ENCODE measurements at regions not wholly inside any gene's neighbourhood (a gene's known extent, or its start where the extent isn't known, plus 50 kb on each side); places are given as distances from the start of the nearest gene placed in this dataset.
A peak's percentile ranks its signal among the peaks of the same experiment; 100 is the strongest.

DNA sequence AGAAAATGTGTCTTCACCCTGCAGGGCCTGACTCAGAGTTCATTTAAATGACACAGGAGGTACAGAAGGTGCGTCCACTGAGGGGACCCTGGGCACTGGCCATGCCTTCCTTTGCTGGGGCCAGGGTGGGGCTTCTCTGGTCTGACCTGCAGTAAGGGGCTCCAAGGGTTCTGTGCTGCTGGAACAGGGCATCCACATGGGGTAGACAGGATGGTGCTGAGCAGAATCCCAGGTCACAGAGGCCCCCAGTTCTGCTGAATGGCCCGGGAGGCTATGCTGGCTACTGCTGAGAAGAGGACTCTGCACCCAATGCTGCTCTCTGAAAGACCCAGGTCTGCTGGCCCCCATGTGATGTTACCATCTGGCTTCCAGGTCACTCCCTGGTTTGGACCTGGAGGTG lies 150.4 kb upstream of the GGTLC1 start:
- DNase-seq (ENCODE audit: low spot score): no peak

DNA sequence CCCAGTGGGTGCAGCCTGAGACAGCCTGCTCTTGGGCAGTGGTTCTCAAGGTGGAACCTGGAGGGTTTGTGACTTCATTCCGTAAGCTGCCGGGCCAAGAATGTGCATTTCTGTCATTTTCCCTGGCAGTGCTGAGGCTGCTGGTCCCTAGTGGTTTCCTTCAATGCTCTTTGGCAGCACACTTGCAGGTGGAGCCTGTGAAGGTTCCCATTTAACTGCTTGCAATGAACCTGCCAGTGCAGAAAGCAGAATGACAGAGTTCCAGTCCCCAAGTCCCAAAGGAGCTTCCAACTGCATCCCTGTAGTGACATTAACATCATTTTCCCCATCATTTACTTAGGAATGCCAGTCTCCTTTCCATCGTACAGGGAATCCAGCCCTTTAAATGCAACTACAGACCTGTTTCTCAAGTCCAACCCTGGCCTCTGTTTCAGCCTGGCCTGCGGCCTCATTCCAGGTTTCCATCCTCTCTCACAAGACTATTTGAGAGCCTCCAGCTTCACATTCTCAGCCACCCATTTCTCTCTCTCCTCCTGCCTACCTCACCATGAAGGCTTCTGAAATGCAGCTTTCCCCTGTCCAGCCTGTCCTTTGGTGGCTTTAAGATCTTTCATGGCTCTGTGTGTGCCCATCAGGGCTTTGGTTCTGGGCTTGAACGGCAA lies 149.7 kb upstream of the GGTLC1 start:
- no peak for DNase-seq (ENCODE audit: low spot score)

DNA sequence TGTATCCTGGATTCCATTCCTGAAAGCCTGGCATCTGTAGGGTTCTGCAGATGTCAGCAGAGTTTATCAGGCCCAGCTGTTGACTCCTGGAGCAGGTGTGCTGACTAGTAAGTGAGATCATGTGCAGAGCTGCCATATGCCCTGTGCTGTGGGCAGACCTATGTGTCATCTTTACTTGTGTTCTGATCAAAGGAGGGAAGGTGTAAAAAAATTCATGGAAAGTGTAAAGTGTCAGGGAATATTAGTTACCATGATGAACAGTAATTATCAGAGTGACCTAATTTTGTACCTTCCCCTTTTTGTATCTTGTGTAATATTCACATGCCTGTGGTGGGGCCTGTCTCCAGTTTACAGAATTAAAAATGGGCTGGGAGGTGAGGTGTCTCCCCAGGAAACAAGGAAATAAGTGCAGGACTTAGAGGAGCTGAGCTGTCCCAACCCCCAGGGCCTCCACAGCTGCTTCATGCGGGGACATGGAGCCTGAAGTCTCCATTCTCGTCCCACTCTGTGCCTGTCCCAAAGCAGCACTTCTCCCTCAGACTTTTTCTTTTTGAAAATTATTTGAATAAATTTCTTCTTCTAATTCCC lies 148.2 kb upstream of the GGTLC1 start:
- DNase-seq (ENCODE audit: low spot score): no peak

DNA sequence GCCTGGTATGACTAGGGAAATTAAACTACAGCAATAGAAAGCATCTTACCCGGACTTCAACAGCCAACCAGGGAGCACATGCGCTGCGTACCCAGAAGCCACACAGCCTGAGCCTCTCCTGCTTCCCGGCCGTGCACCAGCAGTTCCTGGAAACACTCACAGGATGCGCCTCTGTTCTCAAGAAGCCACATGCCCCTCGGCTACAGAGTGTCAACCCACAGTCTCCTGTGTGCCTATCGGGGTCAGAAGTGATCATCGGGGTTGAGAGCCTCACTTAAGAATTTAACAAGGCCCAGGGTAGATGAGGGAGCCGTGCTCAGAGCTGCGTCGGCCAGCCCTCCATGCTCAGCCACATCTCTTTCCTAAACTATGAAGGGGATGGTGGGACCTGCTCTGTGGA lies 147.2 kb upstream of the GGTLC1 start:
- no peak for DNase-seq (ENCODE audit: low spot score)

DNA sequence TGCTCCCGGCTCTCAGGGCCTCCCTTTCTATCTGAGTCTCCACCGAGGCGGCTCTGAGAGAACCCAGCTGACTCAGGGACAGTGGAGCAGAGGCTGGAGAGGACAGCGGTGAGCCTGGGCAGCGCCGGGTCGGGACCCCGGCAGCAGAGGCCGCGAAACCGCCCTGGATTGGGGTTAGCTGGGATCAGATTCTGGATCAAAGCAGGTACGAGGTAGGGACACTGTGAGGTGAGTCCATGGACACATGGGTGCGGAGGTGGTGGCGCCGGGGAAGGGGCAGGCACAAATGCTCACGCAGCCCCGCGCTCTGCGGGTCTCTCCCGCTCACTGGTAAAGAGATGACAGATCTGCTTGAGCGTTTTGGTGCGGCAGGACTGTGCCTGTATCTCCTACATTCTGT lies 146.4 kb upstream of the GGTLC1 start:
- no peak for DNase-seq (ENCODE audit: low spot score)

DNA sequence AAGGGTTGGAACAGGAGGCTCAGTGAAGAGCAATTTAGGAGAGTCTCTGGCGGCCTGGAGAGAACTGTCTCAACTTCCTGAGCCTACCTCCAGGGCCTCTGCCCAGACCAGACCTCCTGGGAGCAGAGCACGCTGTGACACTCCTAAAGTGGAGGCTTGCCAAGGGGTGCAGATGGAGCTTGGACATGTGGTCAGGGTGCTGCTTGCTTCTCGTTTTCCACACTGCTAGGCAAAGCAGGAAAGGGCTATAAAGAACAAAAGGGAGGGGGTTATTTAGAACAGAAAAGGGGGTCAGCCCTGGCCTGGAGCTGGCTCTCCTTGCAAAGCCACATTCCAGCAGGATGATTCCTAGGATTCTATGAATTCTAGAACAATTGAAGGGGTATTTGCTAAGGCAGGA lies 145.7 kb upstream of the GGTLC1 start:
- DNase-seq (ENCODE audit: low spot score): no peak

DNA sequence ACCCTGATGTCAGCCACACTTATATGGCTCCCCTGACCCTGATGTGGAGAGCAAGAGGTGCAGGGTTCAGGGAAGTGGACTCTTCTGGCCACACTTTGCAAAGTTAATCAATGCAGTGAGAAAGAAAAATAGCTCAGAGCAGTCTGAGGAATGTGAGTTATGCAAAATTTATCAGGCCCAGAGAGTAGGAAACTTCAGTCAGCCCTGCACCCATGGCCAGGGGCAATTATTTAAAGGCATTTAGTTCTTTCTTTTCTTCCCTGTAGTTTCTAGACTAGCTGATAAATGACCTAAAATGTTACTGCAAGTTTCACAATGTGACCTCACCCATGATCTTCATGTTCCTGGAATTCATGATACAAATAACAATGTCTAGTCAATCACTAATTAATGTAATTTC lies 143.7 kb upstream of the GGTLC1 start:
- no peak for DNase-seq (ENCODE audit: low spot score)

DNA sequence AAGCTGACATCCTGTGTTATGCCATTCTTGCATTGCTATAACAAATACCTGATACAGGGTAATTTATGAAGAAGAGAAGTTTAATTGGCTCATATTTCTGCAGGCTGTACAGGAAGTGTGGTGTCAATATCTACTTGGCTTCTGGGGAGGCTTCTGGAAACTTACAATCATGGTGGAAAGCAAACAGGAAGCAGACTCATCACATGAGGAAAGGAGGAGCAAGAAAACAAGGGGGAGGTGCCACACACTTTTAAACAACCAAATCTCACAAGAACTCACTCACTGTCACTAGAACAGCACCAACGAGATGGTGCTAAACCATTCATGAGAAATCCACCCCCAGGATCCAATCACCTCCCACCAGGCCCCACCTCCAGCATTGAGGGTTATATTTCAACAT lies 143.1 kb upstream of the GGTLC1 start:
- DNase-seq (ENCODE audit: low spot score): no peak

DNA sequence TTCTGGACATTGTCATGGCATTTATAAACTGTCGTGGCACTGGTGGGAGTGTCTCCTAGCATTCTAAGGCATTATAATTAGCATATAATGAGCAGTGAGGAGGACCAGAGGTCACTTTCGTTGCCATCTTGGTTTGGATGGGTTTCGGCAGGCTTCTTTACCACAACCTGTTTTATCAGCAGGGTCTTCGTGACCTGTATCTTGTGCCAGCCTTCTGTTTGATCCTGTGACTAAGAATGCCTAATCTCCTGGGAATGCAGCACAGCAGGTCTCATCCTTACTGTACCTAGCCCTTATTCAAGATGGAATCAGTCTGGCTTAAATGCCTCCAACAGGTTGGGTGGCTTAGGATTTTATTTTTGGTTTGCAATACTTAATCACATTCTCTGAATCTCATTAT lies 142.7 kb upstream of the GGTLC1 start:
- no peak for DNase-seq (ENCODE audit: low spot score)

DNA sequence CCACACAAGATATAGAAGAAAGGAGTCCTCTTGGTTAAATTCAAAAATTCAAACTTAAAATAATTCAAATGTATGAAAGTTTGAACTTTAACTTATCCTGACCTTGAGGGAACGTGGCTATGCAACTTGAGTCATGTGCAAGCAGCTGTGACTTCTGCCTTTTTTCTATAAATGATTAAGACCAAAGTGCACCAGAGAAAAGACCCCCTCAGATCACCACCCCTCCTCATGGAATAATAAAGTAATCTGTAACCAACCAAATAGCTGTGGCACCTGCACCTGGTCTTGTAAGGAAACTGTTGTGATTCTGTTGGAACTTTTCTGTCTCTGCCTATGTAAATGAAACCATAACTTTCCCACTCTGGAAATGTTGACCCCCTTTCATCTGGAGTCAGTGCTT lies 141.1 kb upstream of the GGTLC1 start:
- DNase-seq (ENCODE audit: low spot score): no peak

DNA sequence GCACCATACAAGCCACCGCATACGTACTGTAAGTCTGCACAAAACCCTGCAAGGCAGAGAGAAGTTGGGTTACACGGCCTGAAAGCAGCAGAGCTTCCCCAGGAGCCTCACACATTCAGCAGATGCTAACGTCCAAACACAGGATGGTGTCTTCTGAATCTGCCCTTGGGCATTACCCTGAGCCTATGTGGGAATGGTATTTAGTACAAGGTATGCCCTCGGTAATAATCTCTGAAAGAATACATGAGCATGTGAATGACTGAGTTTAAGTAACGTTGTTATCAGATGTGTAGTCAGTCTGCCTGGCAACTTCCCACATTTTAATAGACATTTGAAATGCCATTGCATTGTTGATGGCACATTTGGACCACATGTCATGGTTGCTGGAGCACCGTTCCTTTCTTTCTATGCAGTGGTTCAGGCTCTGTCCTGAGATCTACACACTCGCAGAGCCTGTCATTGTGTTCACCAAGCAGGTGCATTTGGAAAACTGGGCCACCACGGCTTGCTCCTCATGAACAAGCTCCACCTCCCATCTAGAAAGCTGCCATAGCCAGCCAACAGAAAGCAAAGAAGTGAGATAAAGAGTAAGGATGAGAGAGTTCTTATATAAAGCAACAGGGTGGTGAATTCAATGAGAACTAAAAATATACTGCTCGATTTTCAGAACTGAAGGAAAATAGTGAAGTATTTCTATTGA lies 136.5 kb upstream of the GGTLC1 start:
- no peak for DNase-seq (ENCODE audit: low spot score)

DNA sequence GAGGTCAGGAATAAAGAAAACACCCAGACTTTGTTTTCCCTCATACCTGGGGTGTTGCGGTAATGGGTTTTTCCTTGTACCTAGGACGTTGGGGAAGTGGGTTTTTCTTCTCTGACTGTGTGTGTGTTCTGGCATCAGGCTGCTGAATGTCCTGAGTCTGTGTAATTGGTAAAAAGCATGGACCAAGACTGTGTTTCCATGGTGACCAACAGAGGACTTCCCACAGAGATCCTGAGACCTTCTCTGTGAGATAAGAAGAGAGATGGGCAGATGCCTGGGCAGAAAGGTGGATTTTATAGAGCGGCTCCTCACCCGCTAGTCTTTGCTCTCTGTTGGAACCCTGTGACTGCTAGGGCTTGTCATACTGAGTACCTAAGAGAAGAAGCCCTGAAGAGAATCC lies 135.4 kb upstream of the GGTLC1 start:
- DNase-seq (ENCODE audit: low spot score): no peak

DNA sequence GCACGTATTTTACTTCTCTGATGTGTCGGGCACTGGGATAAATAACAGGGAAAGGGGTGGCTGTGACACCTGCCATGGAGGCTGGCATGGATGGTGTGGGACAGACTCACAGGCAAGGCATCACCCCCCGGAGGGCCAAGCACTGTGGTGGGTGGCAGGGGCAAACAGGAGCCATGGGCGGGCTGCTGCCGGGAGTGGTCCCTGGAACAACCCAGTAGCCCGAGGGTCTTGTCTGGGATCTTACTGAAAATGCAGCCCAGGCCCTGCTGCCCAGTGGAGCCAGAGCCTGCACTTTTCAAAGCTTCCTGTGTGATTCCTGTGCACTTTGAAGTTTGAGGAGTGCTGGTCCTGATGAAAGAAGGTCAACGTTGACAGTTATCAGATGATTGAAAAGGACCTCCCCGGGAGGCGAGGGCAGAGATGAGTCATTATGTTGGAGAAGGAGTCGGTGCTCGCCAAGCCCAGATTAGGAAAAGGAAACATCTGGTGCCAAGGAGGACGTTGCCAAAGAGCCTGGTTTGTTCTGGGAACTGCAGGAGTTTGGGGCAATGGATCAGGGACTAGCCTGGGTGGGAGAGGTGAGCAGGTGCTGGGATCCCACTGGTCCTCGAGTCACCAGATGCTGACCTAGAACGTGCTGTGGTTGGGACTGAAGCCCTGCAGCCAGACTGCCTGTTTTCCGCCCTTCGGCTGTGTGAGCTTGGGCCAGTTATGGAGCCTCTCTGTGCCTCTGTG lies 130.0 kb upstream of the GGTLC1 start:
- peak; percentile 6 for DNase-seq (ENCODE audit: low spot score)

DNA sequence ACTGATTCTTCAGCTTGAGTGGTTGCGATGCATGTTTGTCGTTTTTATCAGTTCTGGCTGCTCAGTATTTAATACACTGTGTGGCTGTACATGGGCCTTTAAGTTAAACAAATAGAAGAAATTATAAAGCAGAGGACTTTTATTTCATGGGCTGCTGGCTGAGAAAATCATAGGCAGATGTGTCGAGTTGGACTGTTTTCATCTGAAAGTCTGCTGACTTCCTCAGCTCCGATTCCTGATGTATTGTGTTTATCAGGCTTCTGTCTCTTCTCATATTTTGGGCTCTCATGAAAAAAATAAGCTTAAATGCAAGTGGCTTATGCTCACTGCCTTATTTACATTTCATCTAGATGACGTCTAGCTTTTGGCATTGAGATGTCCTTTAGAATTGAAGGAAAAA lies 129.5 kb upstream of the GGTLC1 start:
- no peak for DNase-seq (ENCODE audit: low spot score)

DNA sequence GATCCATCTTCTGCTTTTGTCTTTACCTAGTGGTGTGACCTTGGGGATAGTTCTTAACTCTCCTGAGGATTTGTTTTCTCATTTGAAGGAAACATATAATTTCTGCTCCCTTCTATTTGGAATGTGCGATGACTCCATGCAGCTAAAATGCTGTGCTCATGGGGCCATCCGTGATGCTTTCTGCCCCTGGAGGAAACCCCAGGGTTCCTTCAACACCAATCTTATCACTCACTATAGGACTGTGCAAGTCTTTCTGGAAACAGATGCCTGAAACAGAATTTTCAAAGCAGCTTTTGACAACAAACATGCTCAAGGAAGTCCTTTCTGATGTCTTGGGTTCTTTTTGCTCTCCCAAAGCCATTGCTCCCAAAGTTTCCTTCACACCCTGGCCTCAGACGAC lies 128.8 kb upstream of the GGTLC1 start:
- DNase-seq (ENCODE audit: low spot score): no peak

DNA sequence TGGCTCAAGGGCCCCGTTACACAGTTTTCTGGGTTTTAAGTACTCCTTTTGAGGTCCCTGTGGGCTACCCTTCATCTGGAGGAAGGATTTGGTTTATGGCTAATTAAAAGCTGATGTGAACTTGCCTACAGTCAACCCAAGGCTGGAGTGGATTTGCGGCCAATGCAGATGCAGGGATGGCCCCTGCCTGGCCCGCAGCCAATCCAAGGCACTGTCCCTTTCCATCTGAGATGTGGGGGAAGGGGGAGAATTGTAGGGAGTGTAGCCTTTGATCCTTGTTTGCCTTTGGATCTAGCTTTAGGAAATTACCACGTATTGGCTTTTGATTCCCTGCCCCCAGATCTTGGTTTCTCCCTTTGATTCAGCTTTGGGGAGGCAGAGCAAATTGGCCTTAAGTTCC lies 128.0 kb upstream of the GGTLC1 start:
- DNase-seq (ENCODE audit: low spot score): no peak

DNA sequence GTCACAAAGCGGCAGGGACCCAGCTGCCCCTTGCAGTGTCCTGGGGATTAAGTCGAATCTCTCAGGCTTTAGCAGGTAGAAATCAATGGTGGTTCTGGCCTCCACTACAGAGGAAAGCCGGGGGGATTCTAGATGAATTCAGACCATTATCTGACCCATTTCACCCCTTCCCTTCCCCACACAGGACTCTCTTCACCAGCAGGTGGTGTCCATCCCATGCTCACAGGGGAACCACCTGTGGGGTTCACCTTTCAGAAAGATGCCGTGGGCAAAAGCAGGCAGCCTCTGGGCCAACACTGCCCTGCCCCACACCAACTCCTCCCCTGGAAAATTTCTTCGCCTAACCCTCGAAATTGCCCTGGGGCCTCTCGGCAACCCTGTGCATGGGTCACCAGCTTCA lies 123.8 kb upstream of the GGTLC1 start:
- no peak for DNase-seq (ENCODE audit: low spot score)

DNA sequence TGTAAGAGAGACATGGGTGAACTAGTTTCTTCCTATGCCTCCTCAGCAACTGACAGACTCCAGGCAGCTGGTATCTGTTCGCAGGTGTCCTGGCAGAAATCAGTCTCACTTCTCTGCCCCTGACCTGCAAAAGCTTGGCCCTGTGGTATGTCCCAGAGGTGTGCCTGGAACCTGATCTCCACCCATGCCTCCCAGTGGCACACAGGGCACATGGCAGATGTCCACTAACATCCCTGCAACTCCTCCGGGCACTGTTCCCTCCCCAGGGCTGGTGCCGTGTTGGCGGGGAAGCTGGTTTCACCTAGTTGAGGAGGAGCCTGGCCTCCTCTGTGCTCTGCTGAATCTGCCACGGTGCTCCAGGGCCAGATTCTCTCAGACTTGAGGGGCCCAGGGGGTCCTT lies 123.3 kb upstream of the GGTLC1 start:
- DNase-seq (ENCODE audit: low spot score): no peak

DNA sequence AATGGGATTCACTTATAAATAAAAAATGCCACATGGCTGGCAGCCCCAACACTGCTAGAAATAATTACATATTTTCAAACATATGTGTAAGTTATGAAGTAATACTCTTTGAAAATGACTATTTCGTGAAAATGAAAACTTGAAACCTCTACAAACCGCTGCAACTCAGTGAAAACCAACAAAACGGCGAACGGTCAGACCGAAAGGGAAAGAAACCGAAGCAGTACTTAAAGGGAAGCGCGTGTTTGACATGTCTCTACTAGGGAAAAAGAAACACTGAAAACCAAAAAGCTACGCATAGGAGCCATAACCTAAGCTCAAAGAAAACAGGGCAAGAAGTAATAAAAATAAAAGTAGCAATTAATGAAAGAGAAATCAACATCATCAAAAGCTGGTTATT lies 121.0 kb upstream of the GGTLC1 start:
- no peak for DNase-seq (ENCODE audit: low spot score)

DNA sequence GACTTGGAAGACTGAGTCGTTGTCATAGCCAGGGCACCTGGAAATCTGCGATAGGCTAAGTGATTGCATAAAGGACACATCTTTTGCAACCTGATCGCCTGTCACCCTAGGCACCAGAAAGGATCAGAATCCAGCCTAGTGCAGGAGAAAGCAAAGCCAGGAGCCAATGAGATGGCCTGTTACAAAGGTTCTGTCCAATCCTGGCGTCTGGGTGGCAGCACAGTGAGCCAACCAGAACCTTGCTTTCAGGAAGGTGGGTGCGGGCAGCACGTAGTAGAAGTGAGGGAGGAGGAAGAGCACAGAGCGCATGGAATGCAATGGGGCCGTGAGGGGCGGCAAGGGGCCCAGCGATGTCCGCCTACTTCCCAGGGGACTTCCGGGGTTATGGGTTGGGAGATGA lies 120.4 kb upstream of the GGTLC1 start:
- DNase-seq (ENCODE audit: low spot score): no peak

DNA sequence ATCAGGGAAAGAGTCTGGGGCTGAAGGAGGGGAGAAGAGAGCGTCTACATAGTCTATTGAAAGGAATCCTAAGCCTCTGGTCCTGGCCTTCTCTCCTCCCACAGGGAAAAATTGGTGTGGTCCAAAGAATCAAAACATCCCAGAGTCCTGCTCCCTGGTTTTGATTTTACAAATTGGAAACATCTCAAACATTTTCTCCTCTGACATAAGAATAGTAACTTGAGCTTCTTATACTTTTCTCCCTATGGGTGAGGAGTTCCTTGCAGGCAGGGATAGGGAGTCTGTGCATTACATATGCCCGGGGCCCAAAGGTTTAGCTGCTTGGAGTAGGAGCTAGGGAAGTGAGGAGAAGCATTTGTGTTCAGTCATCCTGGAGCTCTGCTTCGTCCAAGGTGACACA lies 120.0 kb upstream of the GGTLC1 start:
- DNase-seq (ENCODE audit: low spot score): no peak

DNA sequence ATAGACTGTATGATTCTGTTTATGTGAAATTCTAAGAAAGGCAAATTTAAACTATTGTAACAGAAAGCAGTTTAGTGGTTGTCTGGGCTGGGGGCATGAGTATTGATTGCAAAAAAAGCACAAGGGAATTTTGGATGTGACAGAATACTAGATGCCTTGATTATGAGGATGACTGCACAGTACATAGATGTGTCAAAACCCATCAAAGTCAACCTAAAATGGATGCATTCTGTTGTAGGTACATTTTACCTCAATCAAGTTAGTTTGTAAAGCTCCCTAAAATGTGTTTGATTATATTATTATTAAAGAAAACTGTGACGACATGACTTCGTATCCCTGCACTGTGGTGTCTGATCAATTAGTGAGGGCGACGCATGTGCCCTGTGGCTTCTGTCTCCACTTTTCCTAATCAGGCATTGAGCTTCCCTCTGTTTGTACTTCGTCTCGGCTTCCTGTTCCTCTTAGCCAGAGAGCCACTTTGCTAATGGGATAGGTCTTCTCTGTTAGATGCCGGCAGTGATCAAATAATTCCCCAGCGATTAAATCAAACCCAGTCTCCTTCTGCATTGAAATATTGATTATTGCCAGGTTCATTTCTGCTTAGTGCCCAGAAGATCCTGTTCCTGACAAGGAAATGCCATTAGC lies 118.3 kb upstream of the GGTLC1 start:
- DNase-seq (ENCODE audit: low spot score): no peak
